CD4-positive, alpha-beta T cell treated with Interleukin-4 for 4 hours (primary cell): ENCODE measurements at regions not wholly inside any gene's neighbourhood (a gene's known extent, or its start where the extent isn't known, plus 50 kb on each side); places are given as distances from the start of the nearest gene placed in this dataset.
"Not testable (repeated sequence)": the region's sequence is repeated elsewhere in the genome, so short reads cannot be mapped to it uniquely, and the experiment has no call there.

ENCODE experiments used
- DNase-seq: peaks from one replicate; pipeline ENCODE4 v3.0.0-alpha.2; 2020

GRCh38 chr7:138378741-138379559, 81.1 kb upstream of the TRIM24 start:
- DNase-seq = no peak

DNA sequence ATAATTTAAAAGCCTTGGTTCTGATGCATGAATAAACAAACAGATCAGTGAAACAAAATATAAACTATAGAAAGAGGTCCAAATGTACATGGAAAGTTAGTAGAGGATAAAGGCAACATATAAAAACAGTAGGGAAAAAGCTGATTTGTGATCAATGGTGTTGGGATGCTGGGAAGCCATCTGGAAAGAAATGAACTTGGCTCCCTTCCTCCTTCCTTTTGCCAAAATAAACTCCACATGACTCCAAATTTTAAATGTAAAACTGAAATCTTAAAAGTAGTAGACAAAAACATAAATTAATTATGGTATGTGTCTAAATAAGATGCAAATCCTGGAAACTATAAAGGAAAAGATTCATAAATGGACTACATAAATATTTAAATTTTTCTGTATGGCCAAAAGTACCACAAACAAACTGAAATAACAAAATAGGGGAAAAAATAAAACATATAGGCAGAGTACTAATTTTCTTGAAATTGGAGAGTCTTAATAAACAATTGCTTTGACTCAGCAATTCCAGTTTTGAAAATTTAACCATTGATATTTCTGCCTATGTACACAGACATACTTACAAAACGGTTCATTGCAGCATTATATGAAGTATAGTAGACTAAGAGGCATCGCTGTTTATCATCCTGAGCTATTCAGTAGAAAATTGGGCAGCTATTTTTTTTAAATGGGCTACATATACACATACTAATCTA, 77.0 kb upstream of the TRIM24 start:
- DNase-seq = no peak

- DNase-seq = no peak
These were observed 73.2 kb upstream of the TRIM24 start for GRCh38 chr7:138386821-138387220.

- DNase-seq = no peak
These were observed 72.1 kb upstream of the TRIM24 start for GRCh38 chr7:138387755-138388475.

- DNase-seq = no peak
These were observed 71.2 kb upstream of the TRIM24 start for GRCh38 chr7:138388673-138389491.

DNA sequence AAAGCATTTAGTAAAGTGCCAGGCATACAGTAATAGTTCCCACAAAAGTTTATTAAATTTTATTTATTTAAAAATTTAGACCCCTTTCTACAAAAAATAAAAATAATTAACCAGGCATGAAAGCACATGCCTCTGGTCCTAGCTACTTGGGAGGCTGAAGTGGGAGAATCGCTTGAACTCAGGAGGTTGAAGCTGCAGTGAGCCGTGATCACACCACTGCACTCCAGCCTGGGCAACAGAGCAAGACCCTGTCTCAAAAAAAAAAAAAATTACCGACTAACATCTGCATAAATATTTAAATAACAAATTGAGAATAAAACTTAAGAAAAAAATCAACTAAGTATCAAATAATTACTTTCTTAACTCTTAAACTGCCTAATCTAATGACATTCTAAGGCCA, 64.3 kb upstream of the TRIM24 start:
- no peak for DNase-seq

- DNase-seq = no peak
These were observed 63.6 kb upstream of the TRIM24 start for GRCh38 chr7:138396251-138397070.

GRCh38 chr7:138397071-138397433, 63.0 kb upstream of the TRIM24 start:
- not testable (repeated sequence) for DNase-seq

DNA sequence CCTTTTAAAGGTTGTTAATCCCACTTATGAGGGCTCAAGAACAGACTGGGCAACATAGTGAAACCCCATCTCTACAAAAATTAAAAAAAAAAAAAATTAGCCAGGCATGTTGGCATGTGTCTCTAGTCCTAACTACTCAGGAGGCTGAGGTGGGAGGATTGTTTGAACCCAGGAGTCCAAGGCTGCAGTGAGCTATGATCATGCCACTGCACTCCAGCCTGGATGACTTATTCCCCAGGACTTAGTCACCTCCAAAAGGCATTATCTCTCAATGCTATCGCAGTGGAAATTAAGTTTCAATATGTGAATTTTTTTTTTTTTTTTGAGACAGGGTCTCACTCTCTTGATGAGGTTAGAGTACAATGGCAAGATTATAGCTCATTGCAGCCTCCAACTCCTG, 61.2 kb upstream of the TRIM24 start:
- DNase-seq = no peak

DNA sequence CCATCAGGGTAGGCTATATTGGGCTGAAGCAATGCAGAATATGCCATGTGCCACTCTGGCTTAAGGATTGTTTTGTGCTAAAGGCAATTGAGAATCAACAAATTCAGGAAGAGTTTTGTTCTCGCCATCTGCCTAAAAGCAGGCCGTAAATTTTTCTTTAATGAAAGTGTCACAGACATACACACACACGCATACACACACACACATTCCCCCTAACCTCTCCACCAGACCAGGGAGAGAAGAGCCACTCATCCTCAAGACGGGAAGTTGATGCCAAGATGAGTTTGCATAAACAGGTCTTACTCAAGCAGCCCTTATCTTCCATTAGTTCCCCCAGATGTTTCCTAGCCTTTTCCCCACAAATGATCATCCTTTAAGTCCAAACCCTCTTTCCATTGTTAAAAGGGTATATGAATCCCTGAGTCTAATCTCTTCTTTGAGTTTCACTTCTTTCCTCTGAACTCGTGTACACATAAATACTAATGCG, 59.6 kb upstream of the TRIM24 start:
- DNase-seq = no peak

DNA sequence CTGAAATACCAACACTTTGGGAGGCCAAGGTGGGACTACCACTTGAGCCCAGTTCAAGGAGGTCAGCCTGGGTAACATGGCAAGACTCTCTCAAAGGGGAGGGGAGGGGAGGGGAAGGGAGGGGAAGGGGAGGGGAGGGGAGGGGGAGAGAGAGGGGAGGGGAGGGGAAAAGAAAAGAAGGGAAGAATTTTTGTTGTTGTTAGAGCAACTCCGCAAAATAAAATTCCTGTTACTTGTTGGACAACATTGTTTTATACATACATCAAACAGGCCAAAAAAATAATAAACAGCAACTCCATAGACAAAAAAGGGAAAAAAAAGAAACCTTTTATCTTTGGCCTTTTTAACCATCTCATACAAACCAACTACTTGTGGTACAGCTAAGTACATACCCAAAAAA, 57.3 kb upstream of the TRIM24 start:
- DNase-seq = no peak

- DNase-seq = no peak
These were observed 54.6 kb upstream of the TRIM24 start for GRCh38 chr7:138405496-138405895.

DNA sequence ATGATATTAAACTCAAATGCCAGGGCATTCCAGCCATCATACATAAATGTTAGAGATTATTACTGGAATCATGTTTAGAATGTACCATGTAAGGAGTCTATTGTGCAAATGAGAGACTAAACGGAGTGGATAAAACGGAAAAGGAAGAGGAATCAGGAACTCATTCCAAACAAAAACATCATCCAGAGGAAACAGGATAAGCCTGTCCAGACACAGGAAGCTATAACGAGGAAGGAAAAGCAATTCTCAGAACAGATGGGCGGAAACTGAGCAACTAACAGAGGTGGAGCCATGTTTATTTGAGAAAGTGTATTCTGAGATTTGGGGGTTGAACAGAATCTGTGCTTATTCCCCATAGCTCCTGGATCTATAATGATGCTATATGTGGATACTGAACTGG, 52.3 kb upstream of the TRIM24 start:
- DNase-seq = no peak
